Transverse colon (tissue), 4 donors: ENCODE measurements at regions not wholly inside any gene's neighbourhood (a gene's known extent, or its start where the extent isn't known, plus 50 kb on each side); places are given as distances from the start of the nearest gene placed in this dataset.

Experiments
- CTCF ChIP-seq, 5 experiments: fragments of 200-600 bp in 3 of 5; fragments of 450-650 bp in 2 of 5; sonication (generic) in 3 of 5; IDR thresholded peaks; 1 replicate in 2 of 5; 2 replicates in 3 of 5; pipeline ENCODE4 v1.5.1; 2016 to 2017; ENCODE audit warnings: antibody characterized with exemption in 5 of 5, inconsistent platforms in 3 of 5, mild to moderate bottlenecking in 2 of 5, moderate library complexity in 1 of 5
- POLR2A ChIP-seq: fragments of 450-650 bp; IDR thresholded peaks from one replicate; pipeline ENCODE4 v1.6.1; 2016; ENCODE audit warnings: antibody characterized with exemption, mild to moderate bottlenecking, moderate library complexity
- POLR2AphosphoS5 ChIP-seq, 3 donors: sonication (generic); formaldehyde crosslinking; IDR thresholded peaks; one replicate each; pipeline ENCODE4 v1.6.1; 2016; ENCODE audit warnings: antibody characterized with exemption in 3 of 3

- TF ChIP-seq CTCF (IDR thresholded peaks at IDR 0.05) (no peak), POLR2AphosphoS5 (IDR thresholded peaks at IDR 0.05) (no peak), POLR2A (no peak)
These were observed 1127.0 kb downstream of the BCL11B start for GRCh38 chr14:98144964-98145363.
